ENCODE measurements at regions not wholly inside any gene's neighbourhood (a gene's known extent, or its start where the extent isn't known, plus 50 kb on each side); places are given as distances from the start of the nearest gene placed in this dataset.

GRCh38 chr5:53327811-53328334, 152.6 kb upstream of the FST start:
- TF ChIP-seq CTCF (IDR thresholded peaks at IDR 0.05) (no peak), POLR2A (IDR thresholded peaks at IDR 0.05) (no peak), EP300 (IDR thresholded peaks at IDR 0.05) (no peak)
